Large intestine (tissue), 3 donors: ENCODE measurements at regions not wholly inside any gene's neighbourhood (a gene's known extent, or its start where the extent isn't known, plus 50 kb on each side); places are given as distances from the start of the nearest gene placed in this dataset.

Experiments used
- DNase-seq, 2 donors: peaks; one replicate each; pipeline versions ENCODE4 v3.0.0 to v3.0.0-alpha.2; 2013
- H3K27ac ChIP-seq: one replicate; pipeline ENCODE4 v1.5.1; 2013; ENCODE audit warnings: low read length
- H3K27me3 ChIP-seq: 2 replicates; pipeline ENCODE4 v1.6.1; 2013; ENCODE audit warnings: low read length; ENCODE audit not compliant: control insufficient read depth, insufficient read depth
- H3K36me3 ChIP-seq: 2 replicates; pipeline ENCODE4 v1.6.1; 2013; ENCODE audit warnings: low read length; ENCODE audit not compliant: control insufficient read depth, insufficient read depth
- H3K4me1 ChIP-seq: one replicate; pipeline ENCODE4 v1.6.1; 2013; ENCODE audit warnings: low read length; ENCODE audit not compliant: control insufficient read depth, insufficient read depth
- H3K4me3 ChIP-seq: one replicate; pipeline ENCODE4 v1.5.1; 2013; ENCODE audit warnings: low read length
- H3K9me3 ChIP-seq: one replicate; pipeline ENCODE4 v1.6.1; 2013; ENCODE audit warnings: mild to moderate bottlenecking, low read depth, low read length, moderate library complexity; ENCODE audit not compliant: control insufficient read depth
- WGBS: methylation state at CpG from one replicate; pipeline ENCODE4 v1.1.5; 2013; ENCODE audit warnings: low lambda C conversion rate; ENCODE audit not compliant: insufficient coverage; 5-methylcytosine and 5-hydroxymethylcytosine counted together

- Histone ChIP-seq H3K36me3 (no peaks in the 10 kb centered on the region), H3K27me3 (no peaks in the 10 kb centered on the region), H3K4me3 (no peak overlapping the region), H3K9me3 (no peaks in the 10 kb centered on the region), H3K27ac (no peak overlapping the region), H3K4me1 (no peaks in the 10 kb centered on the region)
- DNase-seq = no peak
- no CpG with 5 or more reads among the region's 4 CpGs for WGBS
These were observed 262.9 kb upstream of the TRPM3 start for GRCh38 chr9:71384343-71384742.

GRCh38 chr9:71383308-71383940 lies 262.0 kb upstream of the TRPM3 start:
- H3K27ac ChIP-seq = no peak overlapping the region
- H3K4me3 ChIP-seq = no peak overlapping the region
- no peak for DNase-seq
- H3K27me3 ChIP-seq = no peaks in the 10 kb centered on the region
- no peaks in the 10 kb centered on the region for H3K36me3 ChIP-seq
- no peaks in the 10 kb centered on the region for H3K4me1 ChIP-seq
- no peaks in the 10 kb centered on the region for H3K9me3 ChIP-seq

DNA sequence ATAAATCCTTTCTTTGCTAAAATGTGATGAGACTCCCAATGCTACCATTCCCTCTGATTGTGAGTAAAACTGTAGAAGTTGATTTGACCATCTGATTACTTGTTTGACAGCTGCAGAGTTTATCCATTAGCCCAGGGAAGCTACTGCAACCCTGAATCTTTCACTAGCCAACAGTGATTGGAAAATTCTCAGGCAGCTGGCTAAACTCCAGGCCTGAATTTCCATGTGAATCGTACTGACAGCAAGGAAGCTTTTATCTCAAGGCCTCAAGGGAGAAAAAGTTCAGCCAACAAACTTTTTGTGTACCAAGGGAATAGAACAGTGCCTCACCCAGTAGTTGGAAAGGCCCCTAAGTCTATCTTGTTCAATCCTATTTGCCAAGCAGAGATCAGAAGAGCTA lies 246.7 kb upstream of the TRPM3 start:
- whole genome bisulfite sequencing = no CpG with 5 or more reads among the region's 1 CpG
- H3K4me3 ChIP-seq = no peak overlapping the region
- DNase-seq = no peak

DNA sequence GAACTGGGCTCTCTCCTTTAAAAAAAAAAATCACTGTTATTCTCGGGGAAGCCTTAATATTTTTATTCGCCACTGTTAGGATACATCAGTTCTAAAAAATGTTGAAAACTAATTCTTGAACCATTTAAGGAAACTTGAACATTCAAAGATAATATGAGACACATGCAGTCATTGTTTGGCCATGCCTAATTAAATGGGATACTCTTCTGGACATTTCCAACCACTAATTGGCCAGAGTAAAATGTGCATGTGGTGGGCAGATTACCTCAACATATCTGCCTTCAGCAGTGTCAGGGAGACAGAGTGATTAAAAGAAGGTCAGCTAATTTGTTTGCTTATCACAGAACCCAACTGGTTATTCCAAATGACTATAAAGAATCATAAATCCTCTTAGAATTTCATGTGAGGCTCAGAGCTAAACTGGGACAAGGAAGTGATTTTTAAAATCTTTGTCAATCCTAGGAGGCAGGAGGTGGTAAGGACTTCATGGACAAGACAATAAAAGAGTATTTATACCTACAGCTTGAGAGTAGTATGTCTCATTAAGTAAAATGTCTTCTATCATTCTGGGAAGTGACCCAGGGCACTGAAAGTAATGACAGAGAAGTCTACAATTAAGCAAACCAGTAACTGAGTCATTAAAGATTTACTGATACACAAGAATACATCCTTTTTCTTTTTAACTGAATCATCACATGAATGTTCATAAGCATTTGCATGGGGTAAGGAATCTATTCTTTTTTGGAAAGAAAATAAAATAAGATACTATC lies 242.9 kb upstream of the TRPM3 start:
- no peak overlapping the region for H3K4me3 ChIP-seq
- no peak for DNase-seq
- no peaks in the 10 kb centered on the region for H3K27me3 ChIP-seq
- no peaks in the 10 kb centered on the region for H3K9me3 ChIP-seq
- H3K4me1 ChIP-seq = no peaks in the 10 kb centered on the region
- 89% methylated on average over 2 of the region's 2 CpGs for WGBS
- no peak overlapping the region for H3K27ac ChIP-seq
- H3K36me3 ChIP-seq = no peaks in the 10 kb centered on the region

More for the DNA sequence above, 246.7 kb upstream of the TRPM3 start:
- no peak overlapping the region for H3K27ac ChIP-seq
- no peaks in the 10 kb centered on the region for H3K27me3 ChIP-seq
- H3K4me1 ChIP-seq = no peaks in the 10 kb centered on the region
- no peaks in the 10 kb centered on the region for H3K36me3 ChIP-seq
- no peaks in the 10 kb centered on the region for H3K9me3 ChIP-seq

- 100% methylated on average over 2 of the region's 4 CpGs for WGBS
- Histone ChIP-seq H3K36me3 (no peaks in the 10 kb centered on the region), H3K4me1 (no peaks in the 10 kb centered on the region), H3K4me3 (no peak overlapping the region), H3K27ac (no peak overlapping the region), H3K27me3 (no peaks in the 10 kb centered on the region), H3K9me3 (no peaks in the 10 kb centered on the region)
- DNase-seq = no peak
These were observed 242.0 kb upstream of the TRPM3 start for GRCh38 chr9:71363286-71363961.

GRCh38 chr9:71361357-71361756 lies 239.9 kb upstream of the TRPM3 start:
- Histone ChIP-seq H3K27ac (no peak overlapping the region), H3K4me1 (no peaks in the 10 kb centered on the region), H3K9me3 (no peaks in the 10 kb centered on the region), H3K36me3 (no peaks in the 10 kb centered on the region), H3K27me3 (no peaks in the 10 kb centered on the region), H3K4me3 (no peak overlapping the region)
- DNase-seq = no peak
- no CpG with 5 or more reads among the region's 2 CpGs for WGBS

- WGBS = 51% methylated on average over 3 of the region's 4 CpGs
- Histone ChIP-seq H3K4me3 (no peak overlapping the region), H3K27me3 (no peaks in the 10 kb centered on the region), H3K27ac (no peak overlapping the region), H3K36me3 (no peaks in the 10 kb centered on the region), H3K9me3 (no peaks in the 10 kb centered on the region), H3K4me1 (no peaks in the 10 kb centered on the region)
- no peak for DNase-seq
These were observed 235.9 kb upstream of the TRPM3 start for GRCh38 chr9:71357346-71357745.

DNA sequence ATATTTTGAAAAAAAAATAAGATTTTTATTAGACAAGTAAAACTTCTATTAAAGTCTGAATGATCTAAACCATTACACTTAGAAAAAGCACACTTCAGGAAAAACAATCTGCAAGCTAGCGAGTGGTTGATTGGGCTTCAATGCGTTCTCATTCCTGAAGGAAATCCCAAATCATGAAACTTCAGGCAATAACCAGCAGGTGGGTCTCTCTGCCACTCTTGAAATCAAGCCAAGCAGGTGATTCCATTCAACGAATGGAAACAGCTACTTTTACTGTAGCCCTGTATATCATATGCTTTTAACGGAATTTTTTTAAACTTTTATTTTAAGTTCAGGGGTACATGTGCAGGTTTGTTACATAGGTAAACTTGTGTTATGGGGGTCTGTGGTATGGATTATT lies 234.5 kb upstream of the TRPM3 start:
- Histone ChIP-seq H3K36me3 (no peaks in the 10 kb centered on the region), H3K27me3 (no peaks in the 10 kb centered on the region), H3K9me3 (no peaks in the 10 kb centered on the region), H3K4me1 (no peaks in the 10 kb centered on the region), H3K4me3 (no peak overlapping the region), H3K27ac (no peak overlapping the region)
- WGBS = no CpG with 5 or more reads among the region's 4 CpGs
- no peak for DNase-seq

- H3K9me3 ChIP-seq = no peaks in the 10 kb centered on the region
- H3K27me3 ChIP-seq = no peaks in the 10 kb centered on the region
- WGBS = no CpG with 5 or more reads among the region's 2 CpGs
- no peak for DNase-seq
- no peak overlapping the region for H3K27ac ChIP-seq
- no peak overlapping the region for H3K4me3 ChIP-seq
- no peaks in the 10 kb centered on the region for H3K36me3 ChIP-seq
- H3K4me1 ChIP-seq = no peaks in the 10 kb centered on the region
These were observed 232.3 kb upstream of the TRPM3 start for GRCh38 chr9:71353720-71354119.

- DNase-seq = no peak
- no peak overlapping the region for H3K4me3 ChIP-seq
- no CpG with 5 or more reads among the region's 5 CpGs for WGBS
- H3K4me1 ChIP-seq = no peaks in the 10 kb centered on the region
- H3K36me3 ChIP-seq = no peaks in the 10 kb centered on the region
- no peaks in the 10 kb centered on the region for H3K27me3 ChIP-seq
- H3K27ac ChIP-seq = no peak overlapping the region
- no peaks in the 10 kb centered on the region for H3K9me3 ChIP-seq
These were observed 231.4 kb upstream of the TRPM3 start for GRCh38 chr9:71352837-71353236.
